Spinal cord (tissue), 10 donors: ENCODE measurements at regions not wholly inside any gene's neighbourhood (a gene's known extent, or its start where the extent isn't known, plus 50 kb on each side); places are given as distances from the start of the nearest gene placed in this dataset. TPM values are rescaled to one million over a fixed set of nuclear protein-coding genes. Genes with fewer than 3 reads are reported as not detected.

ENCODE experiments used
- DNase-seq, 6 donors: peaks; one replicate each; pipeline versions ENCODE4 v3.0.0 to v3.0.0-alpha.2; 2013 to 2015; ENCODE audit warnings: low spot score in 6 of 6, low read depth in 4 of 6
- H3K27ac ChIP-seq: one replicate; pipeline ENCODE4 v1.5.1; 2013; ENCODE audit warnings: low read depth, low read length, control low read depth
- H3K27me3 ChIP-seq: one replicate; pipeline ENCODE4 v1.6.1; 2013; ENCODE audit warnings: low read length; ENCODE audit not compliant: control insufficient read depth, insufficient read depth
- H3K36me3 ChIP-seq: one replicate; pipeline ENCODE4 v1.6.1; 2013; ENCODE audit warnings: low read length; ENCODE audit not compliant: control insufficient read depth, insufficient read depth
- H3K4me1 ChIP-seq: one replicate; pipeline ENCODE4 v1.6.1; 2013; ENCODE audit warnings: low read length; ENCODE audit not compliant: control insufficient read depth, insufficient read depth
- H3K4me3 ChIP-seq: one replicate; pipeline ENCODE4 v1.5.1; 2013; ENCODE audit warnings: low read depth, low read length, control low read depth
- H3K9me3 ChIP-seq: one replicate; pipeline ENCODE4 v1.6.1; 2013; ENCODE audit warnings: low read length; ENCODE audit not compliant: control insufficient read depth, insufficient read depth
- WGBS: methylation state at CpG from one replicate; pipeline ENCODE4 v1.1.5; 2013; ENCODE audit warnings: missing lambda C conversion rate; ENCODE audit not compliant: insufficient coverage; 5-methylcytosine and 5-hydroxymethylcytosine counted together
- small RNA-seq: library from RNA; depleted of rRNA; stranded (forward); fragments of <200 nt; gene quantifications from one replicate; pipeline ENCODE3, GENCODE V24; 2014; ENCODE audit warnings: low replicate concordance
- donor health status: healthy.

- H3K4me1 ChIP-seq: no peaks in the 10 kb centered on the region
- no peaks in the 10 kb centered on the region for H3K36me3 ChIP-seq
- H3K4me3 ChIP-seq: no peak overlapping the region
- H3K27ac ChIP-seq: no peak overlapping the region
- no peak for DNase-seq
- H3K9me3 ChIP-seq: no peaks in the 10 kb centered on the region
- H3K27me3 ChIP-seq: no peaks in the 10 kb centered on the region
- WGBS: no CpG with 5 or more reads among the region's 1 CpG
Measured at GRCh38 chr20:24040896-24041459, 52.4 kb upstream of the GGTLC1 start.

GRCh38 chr20:24039196-24039595 is 50.6 kb upstream of the GGTLC1 start:
- no peaks in the 10 kb centered on the region for H3K4me1 ChIP-seq
- no peak overlapping the region for H3K4me3 ChIP-seq
- WGBS: 76% methylated on average over 3 of the region's 3 CpGs
- no peak for DNase-seq
- H3K27ac ChIP-seq: no peak overlapping the region
- H3K27me3 ChIP-seq: no peaks in the 10 kb centered on the region
- no peaks in the 10 kb centered on the region for H3K9me3 ChIP-seq
- no peaks in the 10 kb centered on the region for H3K36me3 ChIP-seq

Small RNA genes in the stretch of these regions (small RNA-seq; reads per million reads assigned to genes)
- not detected for gene RNU1-23P
